Neuronal stem cell (in vitro differentiated cells): ENCODE measurements at regions not wholly inside any gene's neighbourhood (a gene's known extent, or its start where the extent isn't known, plus 50 kb on each side); places are given as distances from the start of the nearest gene placed in this dataset.

ENCODE experiments used
- DNase-seq: peaks from one replicate; pipeline ENCODE4 v3.0.0-alpha.2; 2013; ENCODE audit warnings: low spot score
- H2AFZ ChIP-seq: one replicate; pipeline ENCODE4 v1.6.1; 2013; ENCODE audit warnings: mild to moderate bottlenecking, low read length, inconsistent platforms
- H2AK5ac ChIP-seq: 2 replicates; pipeline ENCODE4 v1.6.1; 2013; ENCODE audit warnings: low read depth, mild to moderate bottlenecking, inconsistent platforms, low read length, moderate library complexity, mixed read lengths
- H2BK120ac ChIP-seq: 2 replicates; pipeline ENCODE4 v1.6.1; 2013; ENCODE audit warnings: low read depth, mild to moderate bottlenecking, inconsistent platforms, low read length, moderate library complexity, mixed read lengths
- H2BK12ac ChIP-seq: one replicate; pipeline ENCODE4 v1.6.1; 2013; ENCODE audit warnings: low read length, inconsistent platforms
- H2BK15ac ChIP-seq: 2 replicates; pipeline ENCODE4 v1.6.1; 2013; ENCODE audit warnings: mild to moderate bottlenecking, low read length, inconsistent platforms, mixed read lengths
- H2BK5ac ChIP-seq: one replicate; pipeline ENCODE4 v1.6.1; 2013; ENCODE audit warnings: inconsistent platforms, mild to moderate bottlenecking, low read length, moderate library complexity
- H3K14ac ChIP-seq: one replicate; pipeline ENCODE4 v1.6.1; 2013; ENCODE audit warnings: low read length, inconsistent platforms
- H3K18ac ChIP-seq: 2 replicates; pipeline ENCODE4 v1.6.1; 2013; ENCODE audit warnings: low read length, inconsistent platforms
- H3K23ac ChIP-seq: 2 replicates; pipeline ENCODE4 v1.6.1; 2013; ENCODE audit warnings: low read depth, mild to moderate bottlenecking, mixed read lengths, low read length, inconsistent platforms; ENCODE audit not compliant: poor library complexity
- H3K27ac ChIP-seq: replicated peaks from 3 replicates; pipeline ENCODE4 v1.5.1; 2013; ENCODE audit warnings: low read length, inconsistent platforms
- H3K27me3 ChIP-seq, 3 experiments: 2 replicates each; pipeline ENCODE4 v1.6.1; 2013; ENCODE audit warnings: low read length in 3 of 3, mild to moderate bottlenecking in 2 of 3, inconsistent platforms in 1 of 3, low read depth in 1 of 3, mixed read lengths in 1 of 3, moderate library complexity in 1 of 3; ENCODE audit not compliant: control insufficient read depth in 3 of 3, insufficient read depth in 3 of 3
- H3K36me3 ChIP-seq, 2 donors: replicated peaks in 1 of 2; 2 replicates each; pipeline ENCODE4 v1.6.1; 2013; ENCODE audit warnings: low read length in 2 of 2; ENCODE audit not compliant: control insufficient read depth in 2 of 2, insufficient read depth in 2 of 2
- H3K4ac ChIP-seq: 2 replicates; pipeline ENCODE4 v1.6.1; 2013; ENCODE audit warnings: inconsistent platforms, mild to moderate bottlenecking, low read length, moderate library complexity
- H3K4me1 ChIP-seq, 2 donors: 1 replicate in 1 of 2; 2 replicates in 1 of 2; pipeline ENCODE4 v1.6.1; 2013; ENCODE audit warnings: low read length in 2 of 2, low read depth in 1 of 2; ENCODE audit not compliant: control insufficient read depth in 2 of 2, insufficient read depth in 1 of 2
- H3K4me2 ChIP-seq: one replicate; pipeline ENCODE4 v1.6.1; 2013; ENCODE audit warnings: mild to moderate bottlenecking, low read length, inconsistent platforms; ENCODE audit not compliant: insufficient read depth, poor library complexity, severe bottlenecking
- H3K4me3 ChIP-seq, 2 donors: 2 replicates each; pipeline ENCODE4 v1.5.1; 2013; ENCODE audit warnings: low read length in 2 of 2, mild to moderate bottlenecking in 2 of 2, inconsistent platforms in 1 of 2, moderate library complexity in 1 of 2
- H3K79me1 ChIP-seq: one replicate; pipeline ENCODE4 v1.6.1; 2013; ENCODE audit warnings: low read depth, mild to moderate bottlenecking, inconsistent platforms, low read length, moderate library complexity
- H3K9ac ChIP-seq: one replicate; pipeline ENCODE4 v1.6.1; 2013; ENCODE audit warnings: mild to moderate bottlenecking, low read depth, low read length, inconsistent platforms; ENCODE audit not compliant: poor library complexity
- H3K9me3 ChIP-seq, 2 donors: replicated peaks in 1 of 2; 2 replicates each; pipeline versions ENCODE3 to v1.6.1; 2013; ENCODE audit warnings: low read length in 2 of 2, mild to moderate bottlenecking in 2 of 2, inconsistent platforms in 1 of 2, low read depth in 1 of 2, mixed read lengths in 1 of 2, moderate library complexity in 1 of 2; ENCODE audit not compliant: control insufficient read depth in 2 of 2, insufficient read depth in 1 of 2
- H4K8ac ChIP-seq: one replicate; pipeline ENCODE4 v1.6.1; 2013; ENCODE audit warnings: low read depth, mild to moderate bottlenecking, inconsistent platforms, low read length, moderate library complexity
- H4K91ac ChIP-seq: one replicate; pipeline ENCODE4 v1.6.1; 2013; ENCODE audit warnings: low read length, low read depth, mild to moderate bottlenecking, inconsistent platforms; ENCODE audit not compliant: poor library complexity
- WGBS, 2 donors: extraction: QIAGEN DNeasy Blood & Tissue Kit; methylation state at CpG; one replicate each; pipeline ENCODE4 v1.1.7; 2013; ENCODE audit warnings: missing lambda C conversion rate in 2 of 2, mixed read lengths in 1 of 2; ENCODE audit not compliant: insufficient read length in 2 of 2, insufficient replicate concordance in 1 of 2; ENCODE audit errors: extremely low coverage in 2 of 2; 5-methylcytosine and 5-hydroxymethylcytosine counted together

GRCh38 chr18:28284132-28284531 lies 107.2 kb upstream of the CDH2 start:
- peaks cover 0 to 3% (median 0%) of the 10 kb centered on the region in 3 experiments for H3K27me3 ChIP-seq
- H3K4me3 ChIP-seq = no peak overlapping the region
- H4K91ac ChIP-seq = no peak overlapping the region
- H2BK15ac ChIP-seq = no peak overlapping the region
- no peak overlapping the region for H2BK12ac ChIP-seq
- H2AFZ ChIP-seq = no peak overlapping the region
- no CpG with 5 or more reads among the region's 5 CpGs for WGBS, 2 donors
- no peaks in the 10 kb centered on the region for H3K9me3 ChIP-seq
- no peak overlapping the region for H3K14ac ChIP-seq
- H3K23ac ChIP-seq = no peak overlapping the region
- peaks cover 0 to 1% of the 10 kb centered on the region in 2 donors for H3K4me1 ChIP-seq
- no peak overlapping the region for H2AK5ac ChIP-seq
- H3K79me1 ChIP-seq = no peaks in the 10 kb centered on the region
- no peak for DNase-seq
- H3K18ac ChIP-seq = no peak overlapping the region
- H3K4ac ChIP-seq = no peak overlapping the region
- no peak overlapping the region for H4K8ac ChIP-seq
- no peak overlapping the region for H3K9ac ChIP-seq
- no peak overlapping the region for H3K4me2 ChIP-seq
- no peak overlapping the region for H3K27ac ChIP-seq
- no peaks in the 10 kb centered on the region for H3K36me3 ChIP-seq
- H2BK5ac ChIP-seq = no peak overlapping the region
- H2BK120ac ChIP-seq = no peak overlapping the region

DNA sequence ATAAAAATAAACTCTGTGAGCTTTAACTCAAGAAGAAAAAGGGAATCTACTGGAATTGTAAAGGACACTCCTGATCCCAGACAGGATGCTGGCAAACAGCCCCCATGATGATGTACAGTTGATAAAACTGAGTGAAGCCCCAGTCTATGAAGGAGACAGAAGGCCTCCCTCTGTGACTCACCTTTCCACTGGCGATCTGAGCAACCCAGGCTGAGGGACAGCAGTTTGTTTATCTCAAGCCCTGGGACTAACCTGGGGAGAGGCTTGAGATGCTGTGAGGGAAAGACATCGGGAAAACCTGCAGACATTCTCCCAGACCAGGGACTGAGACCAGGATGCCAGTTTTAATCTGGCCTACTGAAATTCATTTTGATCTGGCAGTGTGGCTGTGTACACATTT lies 104.5 kb upstream of the CDH2 start:
- no peak overlapping the region for H3K14ac ChIP-seq
- H3K36me3 ChIP-seq = no peaks in the 10 kb centered on the region
- no peak overlapping the region for H3K27ac ChIP-seq
- peaks cover 0 to 1% of the 10 kb centered on the region in 2 donors for H3K4me1 ChIP-seq
- no peak overlapping the region for H2AFZ ChIP-seq
- DNase-seq = no peak
- no peak overlapping the region for H3K4ac ChIP-seq
- no peaks in the 10 kb centered on the region for H3K79me1 ChIP-seq
- peaks cover 0 to 3% (median 0%) of the 10 kb centered on the region in 3 experiments for H3K27me3 ChIP-seq
- no peak overlapping the region for H2BK15ac ChIP-seq
- H3K9me3 ChIP-seq = no peaks in the 10 kb centered on the region
- H2BK12ac ChIP-seq = no peak overlapping the region
- H2BK5ac ChIP-seq = no peak overlapping the region
- no peak overlapping the region for H3K18ac ChIP-seq
- no CpG with 5 or more reads among the region's 2 CpGs for WGBS, 2 donors
- H3K9ac ChIP-seq = no peak overlapping the region
- H4K8ac ChIP-seq = no peak overlapping the region
- no peak overlapping the region for H2AK5ac ChIP-seq
- H3K4me2 ChIP-seq = no peak overlapping the region
- H4K91ac ChIP-seq = no peak overlapping the region
- no peak overlapping the region for H3K23ac ChIP-seq
- H2BK120ac ChIP-seq = no peak overlapping the region
- no peak overlapping the region for H3K4me3 ChIP-seq

DNA sequence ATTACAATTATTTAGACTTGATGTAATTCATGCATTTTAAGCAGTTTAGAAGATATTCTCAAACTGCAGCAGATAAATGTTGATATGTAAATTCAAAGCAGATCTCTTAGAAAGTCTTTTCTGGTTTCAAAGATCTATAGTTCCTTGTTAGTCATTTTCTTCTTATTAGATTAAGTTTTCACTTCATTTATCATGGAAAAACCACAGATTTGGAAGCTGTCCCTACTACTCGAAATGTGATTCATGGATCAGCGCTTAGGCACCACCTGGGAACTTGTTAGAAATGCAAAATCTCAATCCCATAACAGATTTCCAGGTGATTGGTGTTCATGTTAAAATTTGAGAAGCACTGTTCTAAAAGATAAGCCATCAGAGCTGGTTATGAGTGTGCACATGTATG lies 92.8 kb upstream of the CDH2 start:
- Histone ChIP-seq H3K14ac (no peak overlapping the region), H3K9ac (no peak overlapping the region), H3K23ac (no peak overlapping the region), H2AFZ (no peak overlapping the region), H2AK5ac (no peak overlapping the region), H2BK120ac (no peak overlapping the region), H3K27ac (no peak overlapping the region), H3K79me1 (no peaks in the 10 kb centered on the region), H3K4ac (no peak overlapping the region), H3K4me1 (no peaks in the 10 kb centered on the region), H2BK12ac (no peak overlapping the region), H3K36me3 (no peaks in the 10 kb centered on the region), H2BK5ac (no peak overlapping the region), H4K91ac (no peak overlapping the region), H3K4me2 (no peak overlapping the region), H3K9me3 (peaks cover 0 to 3% of the 10 kb centered on the region in 2 donors), H4K8ac (no peak overlapping the region), H3K4me3 (no peak overlapping the region), H3K18ac (no peak overlapping the region), H3K27me3 (no peaks in the 10 kb centered on the region), H2BK15ac (no peak overlapping the region)
- no peak for DNase-seq
- no CpG with 5 or more reads among the region's 2 CpGs for WGBS, 2 donors

GRCh38 chr18:28267878-28268625 lies 91.1 kb upstream of the CDH2 start:
- Histone ChIP-seq H3K9ac (no peak overlapping the region), H2AK5ac (no peak overlapping the region), H3K4me3 (no peak overlapping the region), H2BK5ac (no peak overlapping the region), H2BK15ac (no peak overlapping the region), H3K27ac (no peak overlapping the region), H3K9me3 (peaks cover 0 to 3% of the 10 kb centered on the region in 2 donors), H2BK12ac (no peak overlapping the region), H3K4me2 (no peak overlapping the region), H3K79me1 (no peaks in the 10 kb centered on the region), H3K4ac (no peak overlapping the region), H3K23ac (no peak overlapping the region), H3K36me3 (no peaks in the 10 kb centered on the region), H3K27me3 (no peaks in the 10 kb centered on the region), H4K91ac (no peak overlapping the region), H3K4me1 (no peaks in the 10 kb centered on the region), H2AFZ (peak overlapping the region; percentile 56), H3K14ac (no peak overlapping the region), H4K8ac (no peak overlapping the region), H2BK120ac (no peak overlapping the region), H3K18ac (no peak overlapping the region)
- no CpG with 5 or more reads among the region's 4 CpGs for WGBS, 2 donors
- DNase-seq = no peak
